ENCODE measurements at regions not wholly inside any gene's neighbourhood (a gene's known extent, or its start where the extent isn't known, plus 50 kb on each side); places are given as distances from the start of the nearest gene placed in this dataset.

GRCh38 chr5:125592856-125593255 is 830.4 kb upstream of the GRAMD2B start:
- TF ChIP-seq EP300 (IDR thresholded peaks at IDR 0.05): no peak
- TF ChIP-seq CTCF (IDR thresholded peaks at IDR 0.05): no peak
- no peak for TF ChIP-seq POLR2A (IDR thresholded peaks at IDR 0.05)
- no peak for TF ChIP-seq POLR2AphosphoS5 (IDR thresholded peaks at IDR 0.05)

All from suprapubic skin (tissue), 4 donors.